ENCODE measurements at regions not wholly inside any gene's neighbourhood (a gene's known extent, or its start where the extent isn't known, plus 50 kb on each side); places are given as distances from the start of the nearest gene placed in this dataset.

GRCh38 chr3:16818194-16818593, 66.6 kb upstream of the PLCL2 start:
- Histone ChIP-seq H3K14ac (ENCODE audit: low read length in 2 of 2) (no peak overlapping the region), H3K27me3 (ENCODE audit: control insufficient read depth in 1 of 2, insufficient read depth in 1 of 2, low read length in 2 of 2) (peaks cover 0 to 4% of the 10 kb centered on the region in 2 experiments), H2AFZ (ENCODE audit: low read depth, low read length) (no peak overlapping the region), H3K4me3 (ENCODE audit: insufficient read depth in 1 of 2, low read depth in 1 of 2, low read length in 2 of 2) (no peak overlapping the region), H3K23ac (ENCODE audit: low read length in 2 of 2) (no peak overlapping the region), H3K27ac (ENCODE audit: low read length, poor library complexity, severe bottlenecking) (no peak overlapping the region), H3K18ac (ENCODE audit: low read depth in 1 of 2, low read length in 2 of 2) (no peak overlapping the region), H3K9me3 (ENCODE audit: control insufficient read depth, low read length) (peaks cover 6% of the 10 kb centered on the region), H3K9ac (ENCODE audit: low read length) (no peak overlapping the region), H3K4ac (ENCODE audit: low read depth in 1 of 2, low read length in 2 of 2) (no peak overlapping the region), H2BK15ac (ENCODE audit: low read depth, poor library complexity, severe bottlenecking) (no peak overlapping the region), H3K36me3 (ENCODE audit: control insufficient read depth in 1 of 2, insufficient read depth in 2 of 2, low read depth in 1 of 2, low read length in 2 of 2) (no peaks in the 10 kb centered on the region), H2BK5ac (ENCODE audit: low read depth, low read length, poor library complexity, severe bottlenecking) (no peak overlapping the region), H2AK5ac (ENCODE audit: low read length, severe bottlenecking) (no peak overlapping the region), H4K8ac (ENCODE audit: low read length) (no peak overlapping the region), H2BK120ac (ENCODE audit: low read depth, low read length) (no peak overlapping the region), H3K4me1 (ENCODE audit: control insufficient read depth, insufficient read depth, low read depth, low read length) (no peaks in the 10 kb centered on the region), H3K79me1 (replicated peaks; ENCODE audit: low read length, poor library complexity, severe bottlenecking) (no peaks in the 10 kb centered on the region), H2BK12ac (ENCODE audit: low read length in 2 of 2) (no peak overlapping the region), H3K4me2 (ENCODE audit: low read length, poor library complexity, severe bottlenecking) (no peak overlapping the region), H4K91ac (ENCODE audit: low read length) (no peak overlapping the region)
- no peak for DNase-seq
- WGBS: 85% methylated on average over 3 of the region's 4 CpGs

- no peak overlapping the region for H3K23ac ChIP-seq (ENCODE audit: low read length in 2 of 2)
- no peak overlapping the region for H3K9ac ChIP-seq (ENCODE audit: low read length)
- H3K79me1 ChIP-seq (replicated peaks; ENCODE audit: low read length, poor library complexity, severe bottlenecking): no peaks in the 10 kb centered on the region
- H2BK5ac ChIP-seq (ENCODE audit: low read depth, low read length, poor library complexity, severe bottlenecking): no peak overlapping the region
- no peak overlapping the region for H3K4ac ChIP-seq (ENCODE audit: low read depth in 1 of 2, low read length in 2 of 2)
- no peak overlapping the region for H3K27ac ChIP-seq (ENCODE audit: low read length, poor library complexity, severe bottlenecking)
- H3K9me3 ChIP-seq (ENCODE audit: control insufficient read depth, low read length): peaks cover 6% of the 10 kb centered on the region
- H2AK5ac ChIP-seq (ENCODE audit: low read length, severe bottlenecking): no peak overlapping the region
- 90% methylated on average over 1 of the region's 1 CpG for WGBS
- H3K4me2 ChIP-seq (ENCODE audit: low read length, poor library complexity, severe bottlenecking): no peak overlapping the region
- no peak overlapping the region for H4K8ac ChIP-seq (ENCODE audit: low read length)
- H3K14ac ChIP-seq (ENCODE audit: low read length in 2 of 2): no peak overlapping the region
- peaks cover 0 to 4% of the 10 kb centered on the region in 2 experiments for H3K27me3 ChIP-seq (ENCODE audit: control insufficient read depth in 1 of 2, insufficient read depth in 1 of 2, low read length in 2 of 2)
- no peak overlapping the region for H2BK15ac ChIP-seq (ENCODE audit: low read depth, poor library complexity, severe bottlenecking)
- no peak overlapping the region for H4K91ac ChIP-seq (ENCODE audit: low read length)
- no peak overlapping the region for H3K18ac ChIP-seq (ENCODE audit: low read depth in 1 of 2, low read length in 2 of 2)
- DNase-seq: no peak
- H2BK120ac ChIP-seq (ENCODE audit: low read depth, low read length): no peak overlapping the region
- no peak overlapping the region for H2AFZ ChIP-seq (ENCODE audit: low read depth, low read length)
- H2BK12ac ChIP-seq (ENCODE audit: low read length in 2 of 2): no peak overlapping the region
- no peaks in the 10 kb centered on the region for H3K36me3 ChIP-seq (ENCODE audit: control insufficient read depth in 1 of 2, insufficient read depth in 2 of 2, low read depth in 1 of 2, low read length in 2 of 2)
- H3K4me3 ChIP-seq (ENCODE audit: insufficient read depth in 1 of 2, low read depth in 1 of 2, low read length in 2 of 2): no peak overlapping the region
- no peaks in the 10 kb centered on the region for H3K4me1 ChIP-seq (ENCODE audit: control insufficient read depth, insufficient read depth, low read depth, low read length)
Measured at GRCh38 chr3:16818945-16819344, 65.8 kb upstream of the PLCL2 start.

DNA sequence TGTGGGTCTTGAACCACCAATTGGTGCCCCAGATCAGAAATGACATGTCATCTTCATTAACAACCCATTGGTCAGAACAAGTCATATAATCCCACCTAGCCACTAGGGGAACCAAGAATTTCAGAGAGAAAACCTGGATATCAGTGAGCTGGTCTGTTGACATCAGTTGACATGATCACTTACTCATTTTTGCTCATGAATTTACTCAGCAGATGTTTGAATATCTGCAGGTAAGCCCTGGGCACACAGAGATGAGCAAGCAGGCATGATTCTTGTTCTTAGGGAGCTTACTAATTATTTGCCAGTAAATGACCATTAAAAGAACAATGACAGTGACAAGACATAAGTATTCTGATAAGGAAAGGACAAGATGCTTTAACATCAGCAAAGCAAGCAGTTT, 64.3 kb upstream of the PLCL2 start:
- Histone ChIP-seq H4K8ac (ENCODE audit: low read length) (no peak overlapping the region), H2BK120ac (ENCODE audit: low read depth, low read length) (no peak overlapping the region), H3K4me2 (ENCODE audit: low read length, poor library complexity, severe bottlenecking) (no peak overlapping the region), H3K36me3 (ENCODE audit: control insufficient read depth in 1 of 2, insufficient read depth in 2 of 2, low read depth in 1 of 2, low read length in 2 of 2) (no peaks in the 10 kb centered on the region), H3K18ac (ENCODE audit: low read depth in 1 of 2, low read length in 2 of 2) (no peak overlapping the region), H4K91ac (ENCODE audit: low read length) (no peak overlapping the region), H2BK12ac (ENCODE audit: low read length in 2 of 2) (no peak overlapping the region), H3K9ac (ENCODE audit: low read length) (no peak overlapping the region), H3K27me3 (ENCODE audit: control insufficient read depth in 1 of 2, insufficient read depth in 1 of 2, low read length in 2 of 2) (peaks cover 0 to 4% of the 10 kb centered on the region in 2 experiments), H2BK15ac (ENCODE audit: low read depth, poor library complexity, severe bottlenecking) (no peak overlapping the region), H3K14ac (ENCODE audit: low read length in 2 of 2) (no peak overlapping the region), H3K9me3 (ENCODE audit: control insufficient read depth, low read length) (peaks cover 6% of the 10 kb centered on the region), H2BK5ac (ENCODE audit: low read depth, low read length, poor library complexity, severe bottlenecking) (no peak overlapping the region), H3K4ac (ENCODE audit: low read depth in 1 of 2, low read length in 2 of 2) (no peak overlapping the region), H2AK5ac (ENCODE audit: low read length, severe bottlenecking) (no peak overlapping the region), H3K27ac (ENCODE audit: low read length, poor library complexity, severe bottlenecking) (no peak overlapping the region), H3K4me3 (ENCODE audit: insufficient read depth in 1 of 2, low read depth in 1 of 2, low read length in 2 of 2) (no peak overlapping the region), H3K4me1 (ENCODE audit: control insufficient read depth, insufficient read depth, low read depth, low read length) (no peaks in the 10 kb centered on the region), H3K23ac (ENCODE audit: low read length in 2 of 2) (no peak overlapping the region), H2AFZ (ENCODE audit: low read depth, low read length) (no peak overlapping the region), H3K79me1 (replicated peaks; ENCODE audit: low read length, poor library complexity, severe bottlenecking) (no peaks in the 10 kb centered on the region)
- DNase-seq: no peak

DNA sequence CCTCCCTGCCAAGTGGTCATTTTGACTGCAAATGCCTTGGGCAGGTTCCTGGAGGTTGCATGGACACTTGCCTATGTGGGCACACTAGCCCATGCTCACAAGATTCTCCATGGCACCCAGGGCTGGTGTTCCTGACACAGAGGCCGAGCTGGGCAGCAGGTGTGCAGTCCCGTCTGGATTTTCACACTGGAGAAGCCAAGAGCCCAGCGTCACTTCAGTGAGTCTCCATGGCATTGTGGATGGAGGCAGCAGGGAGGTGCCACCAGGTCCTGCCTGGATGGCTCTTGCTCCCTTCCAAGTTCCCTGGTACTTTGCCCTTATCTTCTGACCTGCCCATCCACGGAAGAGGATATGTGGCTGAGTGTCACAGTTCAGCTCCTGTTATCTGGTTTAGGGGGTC, 63.7 kb upstream of the PLCL2 start:
- Histone ChIP-seq H2BK12ac (ENCODE audit: low read length in 2 of 2) (no peak overlapping the region), H3K4ac (ENCODE audit: low read depth in 1 of 2, low read length in 2 of 2) (no peak overlapping the region), H3K79me1 (replicated peaks; ENCODE audit: low read length, poor library complexity, severe bottlenecking) (no peaks in the 10 kb centered on the region), H3K36me3 (ENCODE audit: control insufficient read depth in 1 of 2, insufficient read depth in 2 of 2, low read depth in 1 of 2, low read length in 2 of 2) (no peaks in the 10 kb centered on the region), H3K27me3 (ENCODE audit: control insufficient read depth in 1 of 2, insufficient read depth in 1 of 2, low read length in 2 of 2) (peaks cover 0 to 4% of the 10 kb centered on the region in 2 experiments), H3K4me3 (ENCODE audit: insufficient read depth in 1 of 2, low read depth in 1 of 2, low read length in 2 of 2) (no peak overlapping the region), H2AFZ (ENCODE audit: low read depth, low read length) (no peak overlapping the region), H3K14ac (ENCODE audit: low read length in 2 of 2) (no peak overlapping the region), H2AK5ac (ENCODE audit: low read length, severe bottlenecking) (no peak overlapping the region), H2BK5ac (ENCODE audit: low read depth, low read length, poor library complexity, severe bottlenecking) (no peak overlapping the region), H3K9ac (ENCODE audit: low read length) (no peak overlapping the region), H3K9me3 (ENCODE audit: control insufficient read depth, low read length) (peaks cover 6% of the 10 kb centered on the region), H4K91ac (ENCODE audit: low read length) (no peak overlapping the region), H2BK15ac (ENCODE audit: low read depth, poor library complexity, severe bottlenecking) (no peak overlapping the region), H4K8ac (ENCODE audit: low read length) (no peak overlapping the region), H3K4me1 (ENCODE audit: control insufficient read depth, insufficient read depth, low read depth, low read length) (no peaks in the 10 kb centered on the region), H3K18ac (ENCODE audit: low read depth in 1 of 2, low read length in 2 of 2) (no peak overlapping the region), H3K27ac (ENCODE audit: low read length, poor library complexity, severe bottlenecking) (no peak overlapping the region), H2BK120ac (ENCODE audit: low read depth, low read length) (no peak overlapping the region), H3K4me2 (ENCODE audit: low read length, poor library complexity, severe bottlenecking) (no peak overlapping the region), H3K23ac (ENCODE audit: low read length in 2 of 2) (no peak overlapping the region)
- 77% methylated on average over 4 of the region's 4 CpGs for WGBS
- DNase-seq: no peak

Data from mesenchymal stem cell (in vitro differentiated cells and primary cell).